Naive thymus-derived CD4-positive, alpha-beta T cell (primary cell): ENCODE measurements at regions not wholly inside any gene's neighbourhood (a gene's known extent, or its start where the extent isn't known, plus 50 kb on each side); places are given as distances from the start of the nearest gene placed in this dataset.

Source experiments
- ATAC-seq: fragments of 150-1000 bp; cut with Tn5 transposase; 2 replicates; pipeline ENCODE4 v1.10.0; 2021; ENCODE audit warnings: mild to moderate bottlenecking, moderate library complexity
- CTCF ChIA-PET: fragments of 350-600 bp; sonication (Branson Sonifier 250); formaldehyde crosslinking; loops from one replicate; lab custom pipeline; 2021; ENCODE audit warnings: antibody characterized with exemption; lab: Charles Lee
- POLR2A ChIA-PET: fragments of 350-600 bp; sonication (Branson Sonifier 250); formaldehyde crosslinking; loops from one replicate; lab custom pipeline; 2021; ENCODE audit warnings: antibody characterized with exemption, inconsistent platforms; lab: Charles Lee
- DNase-seq, 9 donors: peaks; one replicate each; pipeline versions ENCODE4 v3.0.0 to v3.0.0-alpha.2; 2020 to 2022; ENCODE audit warnings: mixed read lengths in 1 of 9
- H3K27ac ChIP-seq: one replicate; pipeline ENCODE4 v1.7.0; 2013; ENCODE audit warnings: mild to moderate bottlenecking, low read depth, low read length, moderate library complexity
- H3K27me3 ChIP-seq, 2 donors: one replicate each; pipeline ENCODE4 v1.7.0; 2013; ENCODE audit warnings: low read length in 2 of 2, mild to moderate bottlenecking in 2 of 2, moderate library complexity in 2 of 2; ENCODE audit not compliant: control insufficient read depth in 2 of 2, insufficient read depth in 2 of 2
- H3K36me3 ChIP-seq, 3 experiments: 1 replicate in 2 of 3; 2 replicates in 1 of 3; pipeline ENCODE4 v1.7.0; 2013; ENCODE audit warnings: low read length in 3 of 3, mild to moderate bottlenecking in 3 of 3, moderate library complexity in 1 of 3; ENCODE audit not compliant: insufficient read depth in 3 of 3, control insufficient read depth in 2 of 3
- H3K4me1 ChIP-seq, 2 donors: one replicate each; pipeline ENCODE4 v1.7.0; 2013; ENCODE audit warnings: low read length in 2 of 2, mild to moderate bottlenecking in 2 of 2, moderate library complexity in 1 of 2; ENCODE audit not compliant: control insufficient read depth in 2 of 2, insufficient read depth in 2 of 2
- H3K4me3 ChIP-seq: 2 replicates; pipeline ENCODE4 v1.7.0; 2013; ENCODE audit warnings: mild to moderate bottlenecking, low read length
- H3K9me3 ChIP-seq, 3 experiments: 1 replicate in 2 of 3; 2 replicates in 1 of 3; pipeline ENCODE4 v1.7.0; 2013; ENCODE audit warnings: low read length in 3 of 3; ENCODE audit not compliant: control insufficient read depth in 2 of 3
- H3K27ac Mint-ChIP-seq, 9 donors: one replicate each; pipeline ENCODE4 v1.8.0; 2020 to 2022; ENCODE audit warnings: mixed read lengths in 9 of 9, mild to moderate bottlenecking in 8 of 9, moderate library complexity in 5 of 9, inconsistent platforms in 2 of 9
- H3K27me3 Mint-ChIP-seq, 5 donors: one replicate each; pipeline ENCODE4 v1.8.0; 2021 to 2022; ENCODE audit warnings: mixed read lengths in 5 of 5, mild to moderate bottlenecking in 1 of 5
- H3K36me3 Mint-ChIP-seq, 5 donors: one replicate each; pipeline ENCODE4 v1.8.0; 2020 to 2022; ENCODE audit warnings: mixed read lengths in 5 of 5, mild to moderate bottlenecking in 3 of 5, inconsistent platforms in 1 of 5
- H3K4me1 Mint-ChIP-seq, 7 donors: one replicate each; pipeline ENCODE4 v1.8.0; 2020 to 2022; ENCODE audit warnings: mixed read lengths in 7 of 7, mild to moderate bottlenecking in 3 of 7, inconsistent platforms in 1 of 7
- H3K4me3 Mint-ChIP-seq, 10 donors: one replicate each; pipeline ENCODE4 v1.8.0; 2020 to 2022; ENCODE audit warnings: mild to moderate bottlenecking in 10 of 10, mixed read lengths in 10 of 10, moderate library complexity in 6 of 10, inconsistent platforms in 2 of 10
- H3K9me3 Mint-ChIP-seq, 11 donors: one replicate each; pipeline ENCODE4 v1.8.0; 2020 to 2022; ENCODE audit warnings: mixed read lengths in 11 of 11, mild to moderate bottlenecking in 4 of 11, inconsistent platforms in 1 of 11, moderate library complexity in 1 of 11
- intact Hi-C, 2 donors: fragments of 100-400 bp; cut with micrococcal nuclease; formaldehyde crosslinking; loops; one replicate each; pipeline ENCODE4 v1.15.1; 2023

- H3K27me3 Mint-ChIP-seq: peaks cover 0 to 29% (median 17%) of the 10 kb centered on the region in 5 donors
- H3K4me3 ChIP-seq: no peak overlapping the region
- intact Hi-C loops: no loop called here
Measured at GRCh38 chr19:31424861-31425620, 75.8 kb upstream of the TSHZ3 start.

GRCh38 chr19:31427857-31428256 lies 78.6 kb upstream of the TSHZ3 start:
- Histone ChIP-seq H3K27ac (no peak overlapping the region), H3K27me3 (no peaks in the 10 kb centered on the region), H3K36me3 (no peaks in the 10 kb centered on the region), H3K4me1 (no peaks in the 10 kb centered on the region), H3K4me3 (no peak overlapping the region), H3K9me3 (no peaks in the 10 kb centered on the region)
- intact Hi-C loops: no loop called here
- ChIA-PET POLR2A (no interaction called here), CTCF (no interaction called here)
- peaks cover 0 to 26% (median 18%) of the 10 kb centered on the region in 5 donors for H3K27me3 Mint-ChIP-seq
- H3K4me3 Mint-ChIP-seq: no peak overlapping the region
- H3K4me1 Mint-ChIP-seq: no peaks in the 10 kb centered on the region
- no peak for DNase-seq
- no peak for ATAC-seq
- peaks cover 0 to 2% (median 0%) of the 10 kb centered on the region in 11 donors for H3K9me3 Mint-ChIP-seq
- H3K36me3 Mint-ChIP-seq: no peaks in the 10 kb centered on the region
- peak overlapping the region in 1 of 9 donors; percentile 62 for H3K27ac Mint-ChIP-seq

More at GRCh38 chr19:31424861-31425620, 75.8 kb upstream of the TSHZ3 start:
- H3K36me3 Mint-ChIP-seq: no peaks in the 10 kb centered on the region
- ATAC-seq: no peak
- H3K4me1 Mint-ChIP-seq: no peaks in the 10 kb centered on the region
- Histone ChIP-seq H3K36me3 (no peaks in the 10 kb centered on the region), H3K9me3 (no peaks in the 10 kb centered on the region), H3K4me1 (no peaks in the 10 kb centered on the region), H3K27me3 (no peaks in the 10 kb centered on the region), H3K27ac (no peak overlapping the region)
- no peak for DNase-seq
- no peak overlapping the region for H3K27ac Mint-ChIP-seq
- H3K4me3 Mint-ChIP-seq: no peak overlapping the region
- H3K9me3 Mint-ChIP-seq: peaks cover 0 to 2% (median 0%) of the 10 kb centered on the region in 11 donors
- CTCF ChIA-PET: interaction anchor here (0.5 to 1.0 kb wide), 2 partner anchors 13 to 588 kb away, joined by 3 to 4 read pairs; no protein-coding TSS in a partner anchor
- POLR2A ChIA-PET: no interaction called here

- Mint-ChIP-seq H3K27ac (no peak overlapping the region), H3K27me3 (peaks cover 0 to 25% (median 17%) of the 10 kb centered on the region in 5 donors), H3K36me3 (peaks cover 0 to 4% (median 0%) of the 10 kb centered on the region in 5 donors), H3K9me3 (peaks cover 0 to 17% (median 4%) of the 10 kb centered on the region in 11 donors), H3K4me1 (no peaks in the 10 kb centered on the region), H3K4me3 (no peak overlapping the region)
- H3K27ac ChIP-seq: no peak overlapping the region
- POLR2A ChIA-PET: no interaction called here
- DNase-seq (no peak), ATAC-seq (no peak)
- H3K9me3 ChIP-seq: no peaks in the 10 kb centered on the region
- H3K27me3 ChIP-seq: no peaks in the 10 kb centered on the region
- intact Hi-C loops: no loop called here
- no peaks in the 10 kb centered on the region for H3K4me1 ChIP-seq
- H3K36me3 ChIP-seq: no peaks in the 10 kb centered on the region
- CTCF ChIA-PET: no interaction called here
- no peak overlapping the region for H3K4me3 ChIP-seq
Measured at GRCh38 chr19:31430381-31430780, 81.1 kb upstream of the TSHZ3 start.

- Histone ChIP-seq H3K27me3 (no peaks in the 10 kb centered on the region), H3K36me3 (no peaks in the 10 kb centered on the region), H3K4me1 (no peaks in the 10 kb centered on the region), H3K27ac (no peak overlapping the region), H3K4me3 (no peak overlapping the region), H3K9me3 (no peaks in the 10 kb centered on the region)
- Mint-ChIP-seq H3K27ac (no peak overlapping the region), H3K4me3 (peak overlapping the region in 1 of 10 donors; percentile 40), H3K36me3 (peaks cover 0 to 4% (median 0%) of the 10 kb centered on the region in 5 donors), H3K9me3 (peaks cover 2 to 32% (median 6%) of the 10 kb centered on the region in 11 donors), H3K27me3 (peaks cover 0 to 25% (median 12%) of the 10 kb centered on the region in 5 donors), H3K4me1 (no peaks in the 10 kb centered on the region)
- no peak for ATAC-seq
- intact Hi-C loops: no loop called here
- ChIA-PET POLR2A (no interaction called here), CTCF (no interaction called here)
- DNase-seq: no peak
Measured at GRCh38 chr19:31432201-31432810, 83.1 kb upstream of the TSHZ3 start.

- Histone ChIP-seq H3K36me3 (no peaks in the 10 kb centered on the region), H3K27ac (no peak overlapping the region), H3K9me3 (no peaks in the 10 kb centered on the region), H3K4me3 (no peak overlapping the region), H3K4me1 (no peaks in the 10 kb centered on the region), H3K27me3 (no peaks in the 10 kb centered on the region)
- Mint-ChIP-seq H3K4me3 (no peak overlapping the region), H3K4me1 (no peaks in the 10 kb centered on the region), H3K9me3 (peaks cover 2 to 32% (median 6%) of the 10 kb centered on the region in 11 donors), H3K27me3 (peaks cover 0 to 43% (median 19%) of the 10 kb centered on the region in 5 donors), H3K27ac (no peak overlapping the region), H3K36me3 (peaks cover 0 to 4% (median 0%) of the 10 kb centered on the region in 5 donors)
- no peak for DNase-seq
- intact Hi-C loops: no loop called here
- ChIA-PET POLR2A (no interaction called here), CTCF (no interaction called here)
- no peak for ATAC-seq
Measured at GRCh38 chr19:31436121-31436776, 87.0 kb upstream of the TSHZ3 start.

- CTCF ChIA-PET: interaction anchor here (0.9 kb wide), 1 partner anchor 13 kb away, joined by 3 read pairs; no protein-coding TSS in a partner anchor
Measured at GRCh38 chr19:31438401-31439269, 89.4 kb upstream of the TSHZ3 start.

More at GRCh38 chr19:31438401-31439269, 89.4 kb upstream of the TSHZ3 start:
- no peaks in the 10 kb centered on the region for H3K4me1 ChIP-seq
- ATAC-seq (no peak), DNase-seq (no peak)
- intact Hi-C loops: no loop called here
- no peak overlapping the region for H3K27ac ChIP-seq
- no peaks in the 10 kb centered on the region for H3K4me1 Mint-ChIP-seq
- H3K27me3 ChIP-seq: no peaks in the 10 kb centered on the region
- no peak overlapping the region for H3K27ac Mint-ChIP-seq
- H3K9me3 ChIP-seq: no peaks in the 10 kb centered on the region
- POLR2A ChIA-PET: no interaction called here
- H3K36me3 ChIP-seq: no peaks in the 10 kb centered on the region
- no peak overlapping the region for H3K4me3 Mint-ChIP-seq
- H3K27me3 Mint-ChIP-seq: peaks cover 0 to 37% (median 15%) of the 10 kb centered on the region in 5 donors
- H3K4me3 ChIP-seq: no peak overlapping the region
- H3K9me3 Mint-ChIP-seq: peaks cover 2 to 30% (median 6%) of the 10 kb centered on the region in 11 donors
- no peaks in the 10 kb centered on the region for H3K36me3 Mint-ChIP-seq
